ENCODE measurements at regions not wholly inside any gene's neighbourhood (a gene's known extent, or its start where the extent isn't known, plus 50 kb on each side); places are given as distances from the start of the nearest gene placed in this dataset.
"Not testable (repeated sequence)": the region's sequence is repeated elsewhere in the genome, so short reads cannot be mapped to it uniquely, and the experiment has no call there.

GRCh38 chr16:29304251-29304650 is 102.3 kb downstream of the NPIPB11 start:
- no peaks in the 10 kb centered on the region for H3K27me3 ChIP-seq (replicated peaks; ENCODE audit: control insufficient read depth, insufficient read depth, low read length)
- H3K4me3 ChIP-seq (replicated peaks; ENCODE audit: low read depth, low read length) = no peak overlapping the region
- no peak for TF ChIP-seq CTCF (IDR thresholded peaks at IDR 0.05; ENCODE audit: insufficient read depth, low read length, poor library complexity, severe bottlenecking)
- no peaks in the 10 kb centered on the region for H3K36me3 ChIP-seq (ENCODE audit: control insufficient read depth, insufficient read depth, low read length)
- DNase-seq (ENCODE audit: extremely low read depth, insufficient read length) = no peak

DNA sequence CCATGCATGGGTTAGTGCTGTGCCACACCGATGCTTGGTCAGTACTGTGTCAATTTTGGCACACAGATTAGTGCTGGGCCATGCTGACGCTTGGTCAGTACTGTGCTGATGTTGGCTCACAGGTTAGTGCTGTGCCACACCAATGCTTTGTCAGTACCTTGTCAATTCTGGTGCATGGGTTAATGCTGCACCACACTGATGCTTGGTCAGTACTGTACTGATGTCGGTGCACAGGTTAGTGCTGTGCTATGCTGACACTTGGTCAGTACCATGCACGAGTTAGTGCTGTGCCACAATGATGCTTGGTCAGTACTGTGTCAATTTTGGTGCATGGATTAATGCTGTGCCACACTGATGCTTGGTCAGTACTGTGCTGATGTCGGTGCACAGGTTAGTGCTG is 103.0 kb downstream of the NPIPB11 start:
- no peak for DNase-seq (ENCODE audit: extremely low read depth, insufficient read length)
- no peaks in the 10 kb centered on the region for H3K36me3 ChIP-seq (ENCODE audit: control insufficient read depth, insufficient read depth, low read length)
- H3K27me3 ChIP-seq (replicated peaks; ENCODE audit: control insufficient read depth, insufficient read depth, low read length) = no peaks in the 10 kb centered on the region
- no peak overlapping the region for H3K4me3 ChIP-seq (replicated peaks; ENCODE audit: low read depth, low read length)
- TF ChIP-seq CTCF (IDR thresholded peaks at IDR 0.05; ENCODE audit: insufficient read depth, low read length, poor library complexity, severe bottlenecking) = no peak

DNA sequence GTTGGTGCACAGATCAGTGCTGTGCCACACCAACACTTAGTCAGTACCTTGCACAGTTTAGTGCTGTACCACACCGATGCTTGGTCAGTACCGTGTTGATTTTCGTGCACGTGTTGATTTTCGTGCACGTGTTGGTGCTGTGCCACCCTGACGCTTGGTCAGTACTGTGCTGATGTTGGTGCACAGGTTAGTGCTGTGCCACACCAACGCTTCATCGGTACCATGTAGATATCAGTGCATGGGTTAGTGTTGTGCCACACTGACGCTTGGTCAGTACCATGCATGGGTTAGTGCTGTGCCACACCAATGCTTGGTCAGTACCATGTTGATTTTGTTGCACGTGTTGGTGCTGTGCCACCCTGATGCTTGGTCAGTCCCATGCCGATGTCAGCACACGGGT is 103.5 kb downstream of the NPIPB11 start:
- H3K4me3 ChIP-seq (replicated peaks; ENCODE audit: low read depth, low read length) = no peak overlapping the region
- H3K27me3 ChIP-seq (replicated peaks; ENCODE audit: control insufficient read depth, insufficient read depth, low read length) = no peaks in the 10 kb centered on the region
- no peak for TF ChIP-seq CTCF (IDR thresholded peaks at IDR 0.05; ENCODE audit: insufficient read depth, low read length, poor library complexity, severe bottlenecking)
- no peak for DNase-seq (ENCODE audit: extremely low read depth, insufficient read length)
- no peaks in the 10 kb centered on the region for H3K36me3 ChIP-seq (ENCODE audit: control insufficient read depth, insufficient read depth, low read length)

DNA sequence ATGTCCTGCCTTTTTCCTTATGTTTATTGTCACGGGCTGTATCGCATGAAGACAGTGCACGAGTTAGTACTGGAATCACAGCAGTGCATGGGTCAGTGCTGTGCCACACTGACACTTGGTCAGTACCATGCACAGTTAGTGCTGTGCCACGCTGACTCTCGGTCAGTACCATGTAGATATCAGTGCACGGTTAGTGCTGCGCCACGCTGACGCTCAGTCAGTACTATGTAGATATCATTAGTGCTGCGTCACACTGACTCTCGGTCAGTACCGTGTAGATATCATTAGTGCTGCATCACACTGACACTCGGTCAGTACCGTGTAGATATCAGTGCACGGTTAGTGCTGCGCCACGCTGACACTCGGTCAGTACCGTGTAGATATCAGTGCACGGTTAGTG is 104.1 kb downstream of the NPIPB11 start:
- DNase-seq (ENCODE audit: extremely low read depth, insufficient read length); H3K36me3 ChIP-seq (ENCODE audit: control insufficient read depth, insufficient read depth, low read length); H3K27me3 ChIP-seq (replicated peaks; ENCODE audit: control insufficient read depth, insufficient read depth, low read length); H3K4me3 ChIP-seq (replicated peaks; ENCODE audit: low read depth, low read length): not testable (repeated sequence)

DNA sequence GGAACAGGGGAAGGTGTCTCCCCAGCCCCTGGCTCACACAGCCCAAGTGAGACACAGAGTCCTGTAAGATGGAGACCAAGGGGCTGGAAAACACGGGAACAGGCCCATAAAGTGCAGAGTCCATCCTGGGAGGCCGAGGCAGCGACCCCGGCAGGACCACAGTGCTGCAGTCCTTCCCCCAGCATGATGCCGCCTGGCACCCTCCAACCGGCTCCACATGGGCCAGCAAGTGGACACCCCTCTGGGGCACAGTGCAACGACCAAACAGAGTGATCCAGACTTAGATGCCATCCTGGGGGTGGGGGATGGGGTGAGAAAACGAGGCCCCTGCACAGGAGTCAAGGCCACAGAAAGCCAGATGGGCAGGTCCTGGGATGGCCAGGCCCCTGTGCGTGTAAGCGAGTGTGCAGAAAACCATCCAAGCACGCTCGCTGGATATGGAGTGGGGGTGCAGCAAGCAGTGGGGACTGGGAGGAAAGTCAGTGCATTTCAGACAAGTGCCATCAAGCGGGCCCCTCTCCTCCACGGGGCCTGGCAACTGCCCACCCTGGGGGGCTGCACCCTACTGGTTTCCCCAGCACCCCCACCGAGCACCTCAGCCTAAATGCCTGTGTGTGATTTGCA is 104.7 kb downstream of the NPIPB11 start:
- not testable (repeated sequence) for H3K4me3 ChIP-seq (replicated peaks; ENCODE audit: low read depth, low read length); H3K27me3 ChIP-seq (replicated peaks; ENCODE audit: control insufficient read depth, insufficient read depth, low read length); DNase-seq (ENCODE audit: extremely low read depth, insufficient read length); H3K36me3 ChIP-seq (ENCODE audit: control insufficient read depth, insufficient read depth, low read length)

- not testable (repeated sequence) for H3K4me3 ChIP-seq (replicated peaks; ENCODE audit: low read depth, low read length); H3K36me3 ChIP-seq (ENCODE audit: control insufficient read depth, insufficient read depth, low read length); H3K27me3 ChIP-seq (replicated peaks; ENCODE audit: control insufficient read depth, insufficient read depth, low read length); DNase-seq (ENCODE audit: extremely low read depth, insufficient read length)
Observed at GRCh38 chr16:29300541-29301535, 105.7 kb downstream of the NPIPB11 start.

DNA sequence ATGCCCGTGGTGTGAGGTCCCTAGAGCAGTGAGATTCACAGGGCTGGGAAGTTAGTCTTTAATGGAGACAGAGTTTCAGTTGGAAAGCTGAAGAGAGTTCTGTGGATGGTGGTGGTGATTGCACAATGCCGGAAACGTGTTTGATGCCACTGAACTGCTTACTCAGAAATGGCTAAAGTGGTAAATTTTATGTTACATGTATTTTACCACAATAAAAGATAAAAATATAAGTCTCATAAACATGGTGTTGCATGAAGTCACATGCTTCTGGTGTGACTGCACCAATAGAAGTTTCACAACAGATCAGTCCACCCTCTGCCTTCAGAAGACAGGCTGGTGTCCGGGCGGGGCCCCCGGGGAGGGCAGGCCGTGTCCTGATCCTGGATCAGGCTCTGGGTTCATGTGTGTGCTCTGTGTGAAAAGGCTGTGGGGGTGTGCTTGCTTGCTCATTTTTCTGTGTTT is 106.5 kb downstream of the NPIPB11 start:
- not testable (repeated sequence) for DNase-seq (ENCODE audit: extremely low read depth, insufficient read length); H3K36me3 ChIP-seq (ENCODE audit: control insufficient read depth, insufficient read depth, low read length); H3K27me3 ChIP-seq (replicated peaks; ENCODE audit: control insufficient read depth, insufficient read depth, low read length)

DNA sequence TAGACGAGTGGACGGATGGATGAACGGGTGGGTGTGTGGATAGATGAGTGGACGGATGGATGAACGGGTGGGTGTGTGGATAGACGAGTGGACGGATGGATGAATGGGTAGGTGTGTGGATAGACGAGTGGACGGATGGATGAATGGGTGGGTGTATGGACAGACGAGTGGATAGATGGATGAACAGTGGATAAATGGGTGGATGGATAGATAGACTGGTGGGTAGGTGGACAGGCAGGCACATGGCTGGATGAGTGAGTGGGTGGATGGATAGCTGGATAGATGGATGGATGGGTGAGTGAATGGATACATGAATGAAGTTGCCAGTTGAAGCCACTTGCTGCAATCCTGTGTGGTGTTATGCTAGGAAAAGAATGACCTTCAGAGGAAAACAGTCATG is 107.5 kb downstream of the NPIPB11 start:
- not testable (repeated sequence) for H3K27me3 ChIP-seq (replicated peaks; ENCODE audit: control insufficient read depth, insufficient read depth, low read length); H3K36me3 ChIP-seq (ENCODE audit: control insufficient read depth, insufficient read depth, low read length); DNase-seq (ENCODE audit: extremely low read depth, insufficient read length); H3K4me3 ChIP-seq (replicated peaks; ENCODE audit: low read depth, low read length)

More for the DNA sequence above, 106.5 kb downstream of the NPIPB11 start:
- H3K4me3 ChIP-seq (replicated peaks; ENCODE audit: low read depth, low read length) = not testable (repeated sequence)

- DNase-seq (ENCODE audit: extremely low read depth, insufficient read length); H3K27me3 ChIP-seq (replicated peaks; ENCODE audit: control insufficient read depth, insufficient read depth, low read length); H3K4me3 ChIP-seq (replicated peaks; ENCODE audit: low read depth, low read length); H3K36me3 ChIP-seq (ENCODE audit: control insufficient read depth, insufficient read depth, low read length): not testable (repeated sequence)
Observed at GRCh38 chr16:29298307-29298706, 108.2 kb downstream of the NPIPB11 start.

DNA sequence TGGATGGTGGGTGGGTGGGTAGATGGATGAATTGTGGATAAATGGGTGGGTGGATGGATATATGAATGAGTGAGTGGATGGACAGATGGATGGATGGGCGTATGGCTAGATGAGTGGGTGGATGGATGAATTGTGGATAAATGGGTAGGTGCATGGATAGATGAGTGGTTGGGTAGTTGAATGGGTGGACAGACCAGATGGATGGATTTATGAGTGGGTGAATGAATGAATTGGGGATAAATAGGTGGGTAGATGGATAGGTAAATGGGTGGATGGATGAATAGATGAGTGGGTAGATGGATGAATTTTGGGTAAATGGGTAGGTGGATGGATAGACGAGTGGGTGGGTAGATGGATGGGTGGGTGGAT is 108.7 kb downstream of the NPIPB11 start:
- not testable (repeated sequence) for H3K36me3 ChIP-seq (ENCODE audit: control insufficient read depth, insufficient read depth, low read length); H3K27me3 ChIP-seq (replicated peaks; ENCODE audit: control insufficient read depth, insufficient read depth, low read length); H3K4me3 ChIP-seq (replicated peaks; ENCODE audit: low read depth, low read length); DNase-seq (ENCODE audit: extremely low read depth, insufficient read length)
